HCT116 (cell line): ENCODE measurements at regions not wholly inside any gene's neighbourhood (a gene's known extent, or its start where the extent isn't known, plus 50 kb on each side); places are given as distances from the start of the nearest gene placed in this dataset.

Experiments used
- ATAC-seq: fragments of 200-7000 bp; cut with Tn5 transposase; 2 replicates; pipeline ENCODE4 v1.9.1; 2020; ENCODE audit warnings: mild to moderate bottlenecking, moderate library complexity
- BruUV-seq: library from RNA; stranded (reverse); fragments of 400-500 nt; replicated peaks from 2 replicates; lab custom pipeline; 2021; lab: Mats Ljungman, UMichigan
- CTCF ChIA-PET: fragments of 300-600 bp; sonication (Branson Sonifier 250); formaldehyde crosslinking; loops from one replicate; lab custom pipeline; 2021; ENCODE audit warnings: antibody characterized with exemption; lab: Charles Lee
- POLR2A ChIA-PET: fragments of 300-600, 350-600 bp; sonication (Branson Sonifier 250); formaldehyde crosslinking; loops from one replicate; lab custom pipeline; 2021; ENCODE audit warnings: antibody characterized with exemption; lab: Charles Lee
- RAD21 ChIA-PET, 2 experiments: fragments of 300-600 bp; sonication (Branson Sonifier 250); formaldehyde crosslinking; loops; one replicate each; lab custom pipeline; 2023; ENCODE audit warnings: low total read pairs in 2 of 2; ENCODE audit not compliant: uncharacterized antibody in 2 of 2, unreplicated experiment in 2 of 2, low non-redundant PET in 1 of 2; lab: Charles Lee
- DNase-seq: peaks from one replicate; pipeline ENCODE4 v3.0.0-alpha.2; 2010; ENCODE audit warnings: low read depth, low spot score
- H2AFZ ChIP-seq: fragments of 200-600 bp; shearing (Covaris generic), sonication (generic); 2 replicates; pipeline ENCODE4 v1.6.1; 2017; ENCODE audit warnings: low read depth, mixed run types, mixed read lengths, antibody characterized with exemption, low read length; ENCODE audit not compliant: poor library complexity, severe bottlenecking
- H3K27ac ChIP-seq: 2 replicates; pipeline ENCODE4 v1.5.1; 2012; ENCODE audit warnings: low read depth, low read length
- H3K27me3 ChIP-seq: fragments of 200-600 bp; sonication (generic); 2 replicates; pipeline ENCODE4 v1.6.1; 2016; ENCODE audit warnings: mixed run types, low read length, mixed read lengths; ENCODE audit not compliant: insufficient read depth
- H3K36me3 ChIP-seq, 2 experiments: fragments of 200-500 bp in 1 of 2; fragments of 200-600 bp in 1 of 2; sonication (Bioruptor generic) in 1 of 2; sonication (generic) in 1 of 2; 2 replicates each; pipeline versions ENCODE4 v1.5.1 to v1.6.1; 2014 to 2016; ENCODE audit warnings: low read length in 2 of 2, inconsistent platforms in 1 of 2, mixed read lengths in 1 of 2, mixed run types in 1 of 2; ENCODE audit not compliant: insufficient read depth in 2 of 2, control insufficient read depth in 1 of 2
- H3K4me1 ChIP-seq, 2 experiments: fragments of 200-600 bp in 1 of 2; sonication (generic) in 1 of 2; 2 replicates each; pipeline versions ENCODE4 v1.5.1 to v1.6.1; 2012 to 2017; ENCODE audit warnings: low read length in 2 of 2, inconsistent platforms in 1 of 2, mild to moderate bottlenecking in 1 of 2, mixed read lengths in 1 of 2, mixed run types in 1 of 2, moderate library complexity in 1 of 2; ENCODE audit not compliant: insufficient read depth in 2 of 2, control insufficient read depth in 1 of 2
- H3K4me2 ChIP-seq: fragments of 200-600 bp; sonication (generic); 2 replicates; pipeline ENCODE4 v1.6.1; 2017; ENCODE audit warnings: mixed run types, low read length, mixed read lengths
- H3K4me3 ChIP-seq, 2 experiments: fragments of 200-600 bp in 1 of 2; sonication (generic) in 1 of 2; replicated peaks in 1 of 2; 2 replicates each; pipeline ENCODE4 v1.5.1; 2011 to 2016; ENCODE audit warnings: low read length in 2 of 2, control low read depth in 1 of 2, low read depth in 1 of 2, mild to moderate bottlenecking in 1 of 2, mixed read lengths in 1 of 2, mixed run types in 1 of 2
- H3K79me2 ChIP-seq: fragments of 200-600 bp; sonication (generic); 2 replicates; pipeline ENCODE4 v1.6.1; 2017; ENCODE audit warnings: mild to moderate bottlenecking, mixed run types, low read length, moderate library complexity, mixed read lengths; ENCODE audit not compliant: insufficient read depth
- H3K9ac ChIP-seq: fragments of 200-600 bp; sonication (generic); 2 replicates; pipeline ENCODE4 v1.6.1; 2016; ENCODE audit warnings: low read length, mixed read lengths
- H3K9me2 ChIP-seq: fragments of 200-600 bp; sonication (generic), shearing (Covaris generic); 2 replicates; pipeline ENCODE4 v1.6.1; 2017; ENCODE audit warnings: mixed run types, mild to moderate bottlenecking, moderate library complexity; ENCODE audit not compliant: insufficient read depth
- H3K9me3 ChIP-seq, 2 experiments: fragments of 200-500 bp in 1 of 2; fragments of 200-600 bp in 1 of 2; sonication (Bioruptor generic) in 1 of 2; sonication (generic) in 1 of 2; 2 replicates each; pipeline ENCODE4 v1.6.1; 2014 to 2017; ENCODE audit warnings: low read length in 2 of 2, mixed read lengths in 2 of 2, inconsistent platforms in 1 of 2, low read depth in 1 of 2, mild to moderate bottlenecking in 1 of 2, mixed run types in 1 of 2, moderate library complexity in 1 of 2; ENCODE audit not compliant: control insufficient read depth in 1 of 2, insufficient read depth in 1 of 2
- H4K20me1 ChIP-seq: fragments of 200-600 bp; sonication (generic), shearing (Covaris generic); 2 replicates; pipeline ENCODE4 v1.6.1; 2017; ENCODE audit warnings: mixed run types, mild to moderate bottlenecking, moderate library complexity; ENCODE audit not compliant: insufficient read depth
- ATF3 ChIP-seq: IDR thresholded peaks from 2 replicates; pipeline ENCODE4 v1.6.1; 2012
- CBX3 ChIP-seq: IDR thresholded peaks from 2 replicates; pipeline ENCODE4 v1.6.1; 2012; ENCODE audit warnings: low read depth
- CEBPB ChIP-seq: IDR thresholded peaks from 2 replicates; pipeline ENCODE4 v1.6.1; 2012; ENCODE audit warnings: low read depth
- ELF1 ChIP-seq: IDR thresholded peaks from 2 replicates; pipeline ENCODE4 v1.6.1; 2012; ENCODE audit warnings: low read depth, borderline replicate concordance
- EZH2phosphoT487 ChIP-seq: fragments of 200-600 bp; IDR thresholded peaks from 2 replicates; pipeline ENCODE4 v1.6.1; 2018; ENCODE audit warnings: antibody characterized with exemption, borderline replicate concordance
- FOSL1 ChIP-seq: IDR thresholded peaks from 2 replicates; pipeline ENCODE4 v1.6.1; 2012; ENCODE audit warnings: low read depth
- JUND ChIP-seq: IDR thresholded peaks from 2 replicates; pipeline ENCODE4 v1.6.1; 2012
- MAX ChIP-seq: IDR thresholded peaks from 2 replicates; pipeline ENCODE4 v1.6.1; 2012
- POLR2A ChIP-seq: IDR thresholded peaks from 2 replicates; pipeline ENCODE4 v1.7.0; 2011; ENCODE audit warnings: borderline replicate concordance; ENCODE audit not compliant: insufficient read depth, insufficient read length; ENCODE audit errors: extremely low read depth
- POLR2AphosphoS5 ChIP-seq: IDR thresholded peaks from 2 replicates; pipeline ENCODE4 v1.6.1; 2011; ENCODE audit warnings: mild to moderate bottlenecking, low read depth, low read length, moderate library complexity
- REST ChIP-seq: IDR thresholded peaks from 2 replicates; pipeline ENCODE4 v1.6.1; 2012; ENCODE audit warnings: low read depth
- SIN3A ChIP-seq: IDR thresholded peaks from 2 replicates; pipeline ENCODE4 v1.6.1; 2012; ENCODE audit warnings: low read depth
- TCF7L2 ChIP-seq: IDR thresholded peaks from 2 replicates; pipeline ENCODE4 v1.7.0; 2011; ENCODE audit warnings: borderline replicate concordance, inconsistent platforms; ENCODE audit not compliant: insufficient read depth, insufficient read length; ENCODE audit errors: extremely low read depth
- YY1 ChIP-seq: IDR thresholded peaks from 2 replicates; pipeline ENCODE4 v1.6.1; 2011; ENCODE audit warnings: low read length, low read depth, moderate library complexity, mild to moderate bottlenecking; ENCODE audit not compliant: insufficient replicate concordance; ENCODE audit errors: extremely low read depth
- ZBTB33 ChIP-seq: IDR thresholded peaks from 2 replicates; pipeline ENCODE4 v1.6.1; 2011; ENCODE audit warnings: mild to moderate bottlenecking, low read length, moderate library complexity; ENCODE audit not compliant: insufficient replicate concordance; ENCODE audit errors: extremely low read depth
- intact Hi-C: fragments of 100-400 bp; cut with micrococcal nuclease; formaldehyde crosslinking; loops from 2 replicates; pipeline ENCODE4 v1.10.0; 2022

GRCh38 chr7:69426705-69427104 lies 171.6 kb upstream of the AUTS2 start:
- Histone ChIP-seq H3K4me1 (no peaks in the 10 kb centered on the region), H3K27ac (no peak overlapping the region), H3K9me2 (no peaks in the 10 kb centered on the region), H3K79me2 (no peaks in the 10 kb centered on the region), H3K9me3 (peaks cover 0 to 10% of the 10 kb centered on the region in 2 experiments; a peak in 2 of 4 replicates), H3K4me3 (no peak overlapping the region), H3K27me3 (no peaks in the 10 kb centered on the region), H2AFZ (no peak overlapping the region), H3K9ac (no peak overlapping the region), H3K4me2 (no peak overlapping the region), H3K36me3 (no peaks in the 10 kb centered on the region), H4K20me1 (no peaks in the 10 kb centered on the region)
- TF ChIP-seq CEBPB (no peak), ZBTB33 (no peak), REST (no peak), ELF1 (no peak), EZH2phosphoT487 (no peak), YY1 (no peak), JUND (no peak), CBX3 (no peak), MAX (no peak), POLR2A (no peak), FOSL1 (no peak), POLR2AphosphoS5 (no peak), TCF7L2 (no peak), SIN3A (no peak), ATF3 (no peak)
- ATAC-seq (no peak), DNase-seq (no peak)
- RAD21 ChIA-PET, result no interaction called here
- POLR2A ChIA-PET, result no interaction called here
- CTCF ChIA-PET, result no interaction called here
- BruUV-seq, result no TSS peak
- intact Hi-C loops, result no loop called here
